Fibroblast of lung (primary cell): ENCODE measurements at regions not wholly inside any gene's neighbourhood (a gene's known extent, or its start where the extent isn't known, plus 50 kb on each side); places are given as distances from the start of the nearest gene placed in this dataset.

Experiments
- DNase-seq, 2 donors: peaks; one replicate each; pipeline versions ENCODE4 v3.0.0 to v3.0.0-alpha.2; 2010; ENCODE audit warnings: low read depth in 2 of 2
- H2AFZ ChIP-seq: 2 replicates; pipeline ENCODE4 v1.5.1; 2012; ENCODE audit warnings: low read length, control low read depth, inconsistent platforms
- H3K27ac ChIP-seq: 2 replicates; pipeline ENCODE4 v1.5.1; 2011; ENCODE audit warnings: low read length, control low read depth; ENCODE audit not compliant: insufficient read depth
- H3K27me3 ChIP-seq: 2 replicates; pipeline ENCODE4 v1.5.1; 2011; ENCODE audit warnings: mild to moderate bottlenecking, low read length; ENCODE audit not compliant: control insufficient read depth, insufficient read depth
- H3K36me3 ChIP-seq: 2 replicates; pipeline ENCODE4 v1.5.1; 2011; ENCODE audit warnings: low read length; ENCODE audit not compliant: control insufficient read depth, insufficient read depth
- H3K4me1 ChIP-seq: 2 replicates; pipeline ENCODE4 v1.5.1; 2011; ENCODE audit warnings: low read length; ENCODE audit not compliant: control insufficient read depth, insufficient read depth; ENCODE audit errors: extremely low read depth
- H3K4me2 ChIP-seq: 2 replicates; pipeline ENCODE4 v1.5.1; 2011; ENCODE audit warnings: low read length, control low read depth; ENCODE audit not compliant: insufficient read depth; ENCODE audit errors: extremely low read depth
- H3K4me3 ChIP-seq, 4 experiments: fragments of 200-600 bp in 1 of 4; sonication (generic) in 1 of 4; replicated peaks in 1 of 4; 2 replicates each; pipeline ENCODE4 v1.5.1; 2011 to 2016; ENCODE audit warnings: low read length in 4 of 4, low read depth in 3 of 4, mild to moderate bottlenecking in 3 of 4, control low read depth in 2 of 4, inconsistent platforms in 1 of 4, mixed read lengths in 1 of 4; ENCODE audit not compliant: insufficient read depth in 1 of 4; ENCODE audit errors: control extremely low read depth in 1 of 4
- H3K79me2 ChIP-seq: 2 replicates; pipeline ENCODE4 v1.5.1; 2012; ENCODE audit warnings: mild to moderate bottlenecking, low read length, inconsistent platforms; ENCODE audit not compliant: control insufficient read depth, insufficient read depth
- H3K9ac ChIP-seq: 2 replicates; pipeline ENCODE4 v1.5.1; 2011; ENCODE audit warnings: mild to moderate bottlenecking, low read length, control low read depth; ENCODE audit not compliant: insufficient read depth
- H3K9me3 ChIP-seq: 2 replicates; pipeline ENCODE4 v1.5.1; 2012; ENCODE audit warnings: low read depth, low read length; ENCODE audit not compliant: control insufficient read depth, insufficient read depth
- H4K20me1 ChIP-seq: 2 replicates; pipeline ENCODE4 v1.5.1; 2011; ENCODE audit warnings: low read length; ENCODE audit not compliant: control insufficient read depth, insufficient read depth; ENCODE audit errors: extremely low read depth
- CTCF ChIP-seq, 2 donors: IDR thresholded peaks in 1 of 2; conservative IDR thresholded peaks in 1 of 2; 1 replicate in 1 of 2; 2 replicates in 1 of 2; pipeline ENCODE4 v1.5.1; 2011 to 2012; ENCODE audit warnings: low read length in 2 of 2, control low read depth in 1 of 2, inconsistent platforms in 1 of 2, low read depth in 1 of 2, mild to moderate bottlenecking in 1 of 2
- EZH2 ChIP-seq: IDR thresholded peaks from 2 replicates; pipeline ENCODE4 v1.5.1; 2012; ENCODE audit warnings: low read length, control low read depth, mild to moderate bottlenecking; ENCODE audit errors: missing control alignments

GRCh38 chr6:7673063-7673536, 52.8 kb upstream of the BMP6 start:
- peak overlapping the region in 1 of 4 experiments; percentile 40 for H3K4me3 ChIP-seq
- no peaks in the 10 kb centered on the region for H3K27me3 ChIP-seq
- no peak overlapping the region for H3K27ac ChIP-seq
- peak overlapping the region; percentile 15 for H2AFZ ChIP-seq
- no peaks in the 10 kb centered on the region for H3K9me3 ChIP-seq
- H3K4me1 ChIP-seq = peaks cover 2% of the 10 kb centered on the region
- TF ChIP-seq CTCF (conservative IDR thresholded peaks at IDR 0.05 in 1 of 2, IDR thresholded peaks at IDR 0.05 in 1 of 2; ENCODE audit: low read depth in 1 of 2, low read length in 2 of 2) (no peak), EZH2 (no peak)
- no peaks in the 10 kb centered on the region for H4K20me1 ChIP-seq
- H3K4me2 ChIP-seq = peak overlapping the region; percentile 25
- H3K36me3 ChIP-seq = no peaks in the 10 kb centered on the region
- no peak overlapping the region for H3K9ac ChIP-seq
- H3K79me2 ChIP-seq = no peaks in the 10 kb centered on the region
- DNase-seq = peak; percentile 26 to 47

- no peak for TF ChIP-seq CTCF (conservative IDR thresholded peaks at IDR 0.05 in 1 of 2, IDR thresholded peaks at IDR 0.05 in 1 of 2; ENCODE audit: low read depth in 1 of 2, low read length in 2 of 2)
- TF ChIP-seq EZH2 = no peak
- Histone ChIP-seq H3K4me3 (no peak overlapping the region), H3K9me3 (no peaks in the 10 kb centered on the region), H3K36me3 (no peaks in the 10 kb centered on the region), H3K27me3 (no peaks in the 10 kb centered on the region), H3K4me2 (no peak overlapping the region), H3K79me2 (no peaks in the 10 kb centered on the region), H4K20me1 (no peaks in the 10 kb centered on the region), H3K4me1 (peaks cover 2% of the 10 kb centered on the region), H3K27ac (no peak overlapping the region), H3K9ac (no peak overlapping the region), H2AFZ (no peak overlapping the region)
- no peak for DNase-seq
Measured at GRCh38 chr6:7674291-7674690, 51.6 kb upstream of the BMP6 start.

DNA sequence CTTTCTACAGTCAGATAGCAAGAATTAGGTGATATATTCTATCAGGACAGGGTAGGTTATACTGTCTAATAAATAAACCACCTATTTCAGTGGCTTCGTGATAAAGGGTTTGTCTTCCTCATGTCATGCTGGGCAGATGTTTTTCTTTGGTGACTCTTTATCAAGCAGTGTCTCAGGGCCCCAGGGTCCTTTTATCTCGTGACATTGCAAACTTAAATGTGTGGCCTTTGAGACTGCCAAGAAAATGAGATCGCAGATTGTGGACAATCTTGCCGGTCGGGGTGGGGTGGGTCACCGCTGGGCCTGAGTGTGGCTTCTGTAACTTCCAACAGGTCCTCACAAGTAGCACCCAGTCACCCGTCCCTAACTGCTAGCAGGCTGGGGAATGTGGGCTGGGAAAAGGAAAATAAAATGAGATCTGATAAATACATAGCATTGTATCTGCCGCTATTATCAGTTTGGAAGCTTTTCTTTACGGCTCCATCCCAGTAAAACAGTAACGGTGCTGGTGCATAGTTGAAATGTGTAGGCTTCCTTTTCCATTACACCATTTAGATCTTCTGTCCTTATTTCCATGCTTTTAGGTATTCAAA, 50.5 kb upstream of the BMP6 start:
- no peaks in the 10 kb centered on the region for H3K79me2 ChIP-seq
- H3K27ac ChIP-seq = no peak overlapping the region
- H3K27me3 ChIP-seq = peaks cover 5% of the 10 kb centered on the region
- no peaks in the 10 kb centered on the region for H3K36me3 ChIP-seq
- H3K4me1 ChIP-seq = peaks cover 2% of the 10 kb centered on the region
- H3K9ac ChIP-seq = no peak overlapping the region
- no peak for DNase-seq
- TF ChIP-seq CTCF (conservative IDR thresholded peaks at IDR 0.05 in 1 of 2, IDR thresholded peaks at IDR 0.05 in 1 of 2; ENCODE audit: low read depth in 1 of 2, low read length in 2 of 2) (no peak), EZH2 (no peak)
- H2AFZ ChIP-seq = no peak overlapping the region
- H4K20me1 ChIP-seq = no peaks in the 10 kb centered on the region
- no peaks in the 10 kb centered on the region for H3K9me3 ChIP-seq
- H3K4me3 ChIP-seq = no peak overlapping the region
- no peak overlapping the region for H3K4me2 ChIP-seq
